GM06990 (cell line): ENCODE measurements at regions not wholly inside any gene's neighbourhood (a gene's known extent, or its start where the extent isn't known, plus 50 kb on each side); places are given as distances from the start of the nearest gene placed in this dataset.

Source experiments
- DNase-seq: peaks from one replicate; pipeline ENCODE4 v3.0.0-alpha.2; 2011; ENCODE audit not compliant: insufficient read length; ENCODE audit errors: extremely low read depth
- H3K27me3 ChIP-seq: replicated peaks from 2 replicates; pipeline ENCODE4 v1.6.0; 2011; ENCODE audit warnings: low read length; ENCODE audit not compliant: control insufficient read depth, insufficient read depth
- H3K36me3 ChIP-seq: 2 replicates; pipeline ENCODE4 v1.5.1; 2011; ENCODE audit warnings: low read length; ENCODE audit not compliant: control insufficient read depth, insufficient read depth
- H3K4me3 ChIP-seq: replicated peaks from 2 replicates; pipeline ENCODE4 v1.5.1; 2011; ENCODE audit warnings: low read depth, mild to moderate bottlenecking, control low read depth, low read length
- TF ChIP-seq, protein P1 (sequence below): IDR thresholded peaks from 2 replicates; pipeline ENCODE4 v1.5.1; 2011; ENCODE audit warnings: low read length, control low read depth, mild to moderate bottlenecking, inconsistent platforms; ENCODE audit not compliant: insufficient read depth, poor library complexity, severe bottlenecking

DNA sequence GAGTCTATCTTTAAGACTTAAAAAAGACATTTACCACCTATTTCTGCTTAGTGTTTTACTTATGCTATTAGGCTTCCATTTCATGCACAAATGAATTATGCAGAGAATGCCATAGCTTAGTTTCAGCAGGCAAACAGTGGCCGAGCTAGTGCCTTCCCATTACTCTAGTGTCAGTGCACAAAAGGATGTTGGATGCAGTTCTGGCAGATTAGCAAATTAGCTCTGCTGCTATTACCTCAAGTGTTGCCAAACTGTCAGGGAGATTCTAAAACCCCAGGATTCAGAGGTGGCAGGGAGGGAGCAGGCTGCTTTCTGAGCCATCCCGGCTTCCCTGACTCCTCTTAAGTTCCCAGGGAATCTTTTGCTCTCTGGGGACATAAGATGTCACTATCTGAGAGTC, 209.4 kb upstream of the NCAM1 start:
- TF ChIP-seq, protein P1, sequence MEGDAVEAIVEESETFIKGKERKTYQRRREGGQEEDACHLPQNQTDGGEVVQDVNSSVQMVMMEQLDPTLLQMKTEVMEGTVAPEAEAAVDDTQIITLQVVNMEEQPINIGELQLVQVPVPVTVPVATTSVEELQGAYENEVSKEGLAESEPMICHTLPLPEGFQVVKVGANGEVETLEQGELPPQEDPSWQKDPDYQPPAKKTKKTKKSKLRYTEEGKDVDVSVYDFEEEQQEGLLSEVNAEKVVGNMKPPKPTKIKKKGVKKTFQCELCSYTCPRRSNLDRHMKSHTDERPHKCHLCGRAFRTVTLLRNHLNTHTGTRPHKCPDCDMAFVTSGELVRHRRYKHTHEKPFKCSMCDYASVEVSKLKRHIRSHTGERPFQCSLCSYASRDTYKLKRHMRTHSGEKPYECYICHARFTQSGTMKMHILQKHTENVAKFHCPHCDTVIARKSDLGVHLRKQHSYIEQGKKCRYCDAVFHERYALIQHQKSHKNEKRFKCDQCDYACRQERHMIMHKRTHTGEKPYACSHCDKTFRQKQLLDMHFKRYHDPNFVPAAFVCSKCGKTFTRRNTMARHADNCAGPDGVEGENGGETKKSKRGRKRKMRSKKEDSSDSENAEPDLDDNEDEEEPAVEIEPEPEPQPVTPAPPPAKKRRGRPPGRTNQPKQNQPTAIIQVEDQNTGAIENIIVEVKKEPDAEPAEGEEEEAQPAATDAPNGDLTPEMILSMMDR, result no peak
- Histone ChIP-seq H3K27me3 (no peaks in the 10 kb centered on the region; the same call in none of the 2 replicates), H3K4me3 (no peak overlapping the region), H3K36me3 (no peaks in the 10 kb centered on the region)
- DNase-seq, result no peak

DNA sequence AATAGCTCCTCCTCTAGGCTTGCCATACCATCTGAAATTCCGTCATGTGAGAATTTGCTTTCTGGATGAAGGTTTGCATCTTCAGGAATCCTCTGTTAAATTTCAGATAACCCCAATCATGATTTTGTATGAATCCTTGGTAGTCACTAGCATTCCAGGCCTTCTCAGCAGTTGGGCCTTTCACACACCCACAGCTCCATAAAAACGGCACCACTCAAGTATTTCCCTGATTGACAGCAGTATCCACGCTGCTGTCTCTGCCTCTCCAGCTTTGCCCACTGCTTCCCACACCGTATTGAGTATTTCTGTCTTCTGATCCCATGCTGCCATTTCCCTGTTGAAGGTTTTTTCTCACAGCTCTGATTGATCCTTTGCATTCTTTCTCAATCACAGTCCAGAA, 208.7 kb upstream of the NCAM1 start:
- Histone ChIP-seq H3K27me3 (no peaks in the 10 kb centered on the region; the same call in none of the 2 replicates), H3K36me3 (no peaks in the 10 kb centered on the region)
- TF ChIP-seq, protein P1, result no peak

DNA sequence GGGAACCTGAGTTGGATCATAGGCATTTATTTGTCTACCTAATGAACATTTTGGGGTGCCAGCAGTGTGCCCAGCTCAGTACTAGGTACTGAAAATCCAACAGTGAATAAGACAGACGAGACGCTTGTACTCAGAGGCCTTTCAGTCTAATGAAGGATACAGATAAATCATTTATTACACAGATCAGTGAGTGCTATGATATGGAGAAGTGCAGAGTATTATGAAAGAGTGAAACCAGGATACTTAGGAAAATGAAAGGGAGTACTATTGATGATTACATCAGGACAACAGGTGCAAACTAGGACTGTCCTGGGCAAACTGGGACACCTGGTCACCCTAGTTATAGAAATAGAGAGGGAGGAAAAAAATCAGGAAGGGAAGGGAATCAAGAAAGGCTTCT, 207.5 kb upstream of the NCAM1 start:
- TF ChIP-seq, protein P1, result no peak
- Histone ChIP-seq H3K36me3 (no peaks in the 10 kb centered on the region), H3K4me3 (no peak overlapping the region), H3K27me3 (no peaks in the 10 kb centered on the region; the same call in none of the 2 replicates)
- DNase-seq, result no peak

More for the DNA sequence above, 208.7 kb upstream of the NCAM1 start:
- DNase-seq, result no peak
- no peak overlapping the region for H3K4me3 ChIP-seq

DNA sequence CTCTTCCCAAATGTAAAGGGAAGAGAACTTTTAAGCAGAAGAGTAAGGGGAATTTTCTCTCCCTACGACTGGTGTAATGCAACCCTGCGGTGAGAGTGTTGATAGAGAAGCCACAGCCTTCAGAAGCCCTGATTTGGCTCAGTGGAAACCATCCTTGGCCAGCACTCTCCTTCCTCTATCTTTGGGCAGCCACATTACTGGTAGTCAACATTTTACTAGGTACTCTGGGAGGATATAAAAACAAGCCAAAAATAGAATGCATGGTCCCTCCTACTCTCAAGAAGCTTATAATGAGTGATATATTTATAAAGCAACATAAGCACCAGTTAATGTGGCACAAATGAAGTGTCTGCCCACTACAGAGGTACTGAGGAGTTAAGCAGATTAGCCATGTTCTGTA, 201.8 kb upstream of the NCAM1 start:
- Histone ChIP-seq H3K4me3 (no peak overlapping the region), H3K36me3 (no peaks in the 10 kb centered on the region), H3K27me3 (no peaks in the 10 kb centered on the region; the same call in none of the 2 replicates)
- TF ChIP-seq, protein P1, result no peak
- DNase-seq, result no peak

DNA sequence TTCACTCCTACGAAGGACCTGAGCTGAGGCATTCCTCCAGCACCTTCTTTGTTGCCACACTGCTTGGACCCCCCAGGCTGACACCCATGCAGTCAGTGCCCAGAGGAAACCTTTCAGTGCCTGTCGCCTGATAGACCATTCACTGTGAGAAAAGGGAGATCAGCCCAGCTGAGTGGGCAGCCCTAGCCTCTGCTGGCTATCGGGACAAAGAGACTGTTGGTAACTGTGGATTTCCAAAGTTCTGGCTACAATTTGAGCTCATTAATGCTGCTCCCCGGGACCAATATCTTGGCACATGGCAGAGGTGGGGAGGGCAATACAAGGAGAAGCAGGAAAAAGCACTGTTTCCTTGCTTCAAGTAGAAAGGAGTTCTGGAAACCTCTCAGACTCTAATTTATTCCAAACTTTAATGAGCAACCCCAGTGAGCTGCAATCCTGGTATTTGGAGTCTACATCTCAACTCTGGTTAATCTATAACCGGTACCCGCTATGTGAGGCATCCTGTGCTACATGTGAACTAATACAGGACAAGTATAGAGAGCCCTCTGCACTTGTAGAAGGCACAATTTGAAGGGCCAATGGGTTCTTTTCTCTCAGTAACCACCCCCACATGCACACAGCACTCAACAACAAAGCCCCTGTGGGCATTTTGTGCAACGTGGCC, 200.7 kb upstream of the NCAM1 start:
- peaks cover 1% of the 10 kb centered on the region for H3K27me3 ChIP-seq
- TF ChIP-seq, protein P1, result no peak
- no peaks in the 10 kb centered on the region for H3K36me3 ChIP-seq
- no peak overlapping the region for H3K4me3 ChIP-seq
- no peak for DNase-seq
